Panc1 (cell line): ENCODE measurements at regions not wholly inside any gene's neighbourhood (a gene's known extent, or its start where the extent isn't known, plus 50 kb on each side); places are given as distances from the start of the nearest gene placed in this dataset.

Experiments used
- CTCF ChIP-seq: fragments of 450-650 bp; IDR thresholded peaks from 2 replicates; pipeline ENCODE4 v1.5.1; 2017; ENCODE audit warnings: mild to moderate bottlenecking
- POLR2AphosphoS5 ChIP-seq: IDR thresholded peaks from 2 replicates; pipeline ENCODE4 v1.6.1; 2012; ENCODE audit warnings: mild to moderate bottlenecking, low read depth, low read length, moderate library complexity
- SIN3A ChIP-seq: IDR thresholded peaks from 2 replicates; pipeline ENCODE4 v1.6.1; 2012; ENCODE audit warnings: low read depth, mild to moderate bottlenecking, low read length, moderate library complexity, borderline replicate concordance; ENCODE audit not compliant: insufficient read depth
- TF ChIP-seq, protein P1 (sequence below), 2 experiments: IDR thresholded peaks; 2 replicates each; pipeline ENCODE4 v1.6.1; 2011 to 2012; ENCODE audit warnings: low read depth in 2 of 2, control low read depth in 1 of 2, low read length in 1 of 2, mild to moderate bottlenecking in 1 of 2, moderate library complexity in 1 of 2; ENCODE audit not compliant: insufficient read depth in 1 of 2

- no peak for TF ChIP-seq POLR2AphosphoS5
- TF ChIP-seq CTCF = no peak
- TF ChIP-seq, protein P1, sequence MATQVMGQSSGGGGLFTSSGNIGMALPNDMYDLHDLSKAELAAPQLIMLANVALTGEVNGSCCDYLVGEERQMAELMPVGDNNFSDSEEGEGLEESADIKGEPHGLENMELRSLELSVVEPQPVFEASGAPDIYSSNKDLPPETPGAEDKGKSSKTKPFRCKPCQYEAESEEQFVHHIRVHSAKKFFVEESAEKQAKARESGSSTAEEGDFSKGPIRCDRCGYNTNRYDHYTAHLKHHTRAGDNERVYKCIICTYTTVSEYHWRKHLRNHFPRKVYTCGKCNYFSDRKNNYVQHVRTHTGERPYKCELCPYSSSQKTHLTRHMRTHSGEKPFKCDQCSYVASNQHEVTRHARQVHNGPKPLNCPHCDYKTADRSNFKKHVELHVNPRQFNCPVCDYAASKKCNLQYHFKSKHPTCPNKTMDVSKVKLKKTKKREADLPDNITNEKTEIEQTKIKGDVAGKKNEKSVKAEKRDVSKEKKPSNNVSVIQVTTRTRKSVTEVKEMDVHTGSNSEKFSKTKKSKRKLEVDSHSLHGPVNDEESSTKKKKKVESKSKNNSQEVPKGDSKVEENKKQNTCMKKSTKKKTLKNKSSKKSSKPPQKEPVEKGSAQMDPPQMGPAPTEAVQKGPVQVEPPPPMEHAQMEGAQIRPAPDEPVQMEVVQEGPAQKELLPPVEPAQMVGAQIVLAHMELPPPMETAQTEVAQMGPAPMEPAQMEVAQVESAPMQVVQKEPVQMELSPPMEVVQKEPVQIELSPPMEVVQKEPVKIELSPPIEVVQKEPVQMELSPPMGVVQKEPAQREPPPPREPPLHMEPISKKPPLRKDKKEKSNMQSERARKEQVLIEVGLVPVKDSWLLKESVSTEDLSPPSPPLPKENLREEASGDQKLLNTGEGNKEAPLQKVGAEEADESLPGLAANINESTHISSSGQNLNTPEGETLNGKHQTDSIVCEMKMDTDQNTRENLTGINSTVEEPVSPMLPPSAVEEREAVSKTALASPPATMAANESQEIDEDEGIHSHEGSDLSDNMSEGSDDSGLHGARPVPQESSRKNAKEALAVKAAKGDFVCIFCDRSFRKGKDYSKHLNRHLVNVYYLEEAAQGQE (IDR thresholded peaks at IDR 0.05; ENCODE audit: insufficient read depth in 1 of 2, low read depth in 2 of 2, low read length in 1 of 2) = no peak
- no peak for TF ChIP-seq SIN3A
Measured at GRCh38 chr1:170306513-170306910, 160.8 kb downstream of the NTMT2 start.
